AG04449 (cell line): ENCODE measurements at regions not wholly inside any gene's neighbourhood (a gene's known extent, or its start where the extent isn't known, plus 50 kb on each side); places are given as distances from the start of the nearest gene placed in this dataset.
"Not testable (repeated sequence)": the region's sequence is repeated elsewhere in the genome, so short reads cannot be mapped to it uniquely, and the experiment has no call there.

Source experiments
- CTCF ChIA-PET: fragments of 350-600 bp; formaldehyde crosslinking; extraction: SDS; loops from one replicate; lab custom pipeline; 2021; ENCODE audit warnings: antibody characterized with exemption; lab: Yijun Ruan, JAX
- POLR2A ChIA-PET: fragments of 400-600, 350-600 bp; formaldehyde crosslinking; extraction: SDS; loops from one replicate; lab custom pipeline; 2020; ENCODE audit warnings: antibody characterized with exemption, inconsistent platforms; lab: Yijun Ruan, JAX
- DNase-seq: peaks from one replicate; pipeline ENCODE4 v3.0.0-alpha.2; 2010; ENCODE audit warnings: low read depth, low spot score
- H3K4me3 ChIP-seq: 2 replicates; pipeline ENCODE4 v1.5.1; 2011; ENCODE audit warnings: low read depth, mild to moderate bottlenecking, control low read depth, low read length
- TF ChIP-seq, protein P1 (sequence below): IDR thresholded peaks from one replicate; pipeline ENCODE4 v1.5.1; 2011; ENCODE audit warnings: mild to moderate bottlenecking, moderate library complexity, low read length, control low read depth, inconsistent platforms; ENCODE audit not compliant: insufficient read depth; ENCODE audit errors: missing control alignments

DNA sequence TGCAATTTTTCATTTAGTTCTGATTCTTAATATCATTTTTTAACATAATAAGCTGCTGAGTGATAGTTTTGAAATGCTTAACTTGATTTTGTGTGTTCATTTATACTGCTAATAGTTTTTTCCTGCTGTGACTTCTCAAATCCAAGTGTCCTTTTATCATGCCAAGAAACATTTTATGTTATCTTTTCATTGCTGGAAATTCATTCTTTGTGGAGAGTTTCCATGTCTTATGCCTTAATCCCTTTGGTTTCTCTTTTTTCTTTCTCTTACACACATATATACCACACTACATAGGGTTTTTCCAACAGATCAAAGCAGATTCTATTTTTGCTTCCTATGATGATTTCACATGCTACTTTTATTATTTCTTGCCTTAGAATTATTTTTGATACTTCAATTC is 981.1 kb downstream of the SLC6A15 start:
- ChIA-PET CTCF (no interaction called here), POLR2A (no interaction called here)

DNA sequence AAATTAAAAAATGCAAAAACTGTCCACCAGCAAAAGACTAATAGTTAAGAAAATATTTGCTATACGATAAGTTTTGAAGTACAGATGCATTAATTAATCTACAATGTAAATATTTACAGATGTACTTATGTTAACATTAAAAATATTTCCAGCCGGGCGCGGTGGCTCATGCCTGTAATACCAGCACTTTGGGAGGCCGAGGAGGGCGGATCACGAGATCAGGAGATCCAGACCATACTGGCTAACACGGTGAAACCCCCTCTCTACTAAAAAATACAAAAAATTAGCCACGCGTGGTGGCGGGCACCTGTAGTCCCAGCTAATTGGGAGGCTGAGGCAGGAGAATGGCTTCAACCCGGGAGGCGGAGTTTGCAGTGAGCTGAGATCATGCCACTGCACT is 982.8 kb downstream of the SLC6A15 start:
- CTCF ChIA-PET, H3K4me3 ChIP-seq, DNase-seq, POLR2A ChIA-PET: not testable (repeated sequence)

More for the DNA sequence above, 981.1 kb downstream of the SLC6A15 start:
- TF ChIP-seq, protein P1, sequence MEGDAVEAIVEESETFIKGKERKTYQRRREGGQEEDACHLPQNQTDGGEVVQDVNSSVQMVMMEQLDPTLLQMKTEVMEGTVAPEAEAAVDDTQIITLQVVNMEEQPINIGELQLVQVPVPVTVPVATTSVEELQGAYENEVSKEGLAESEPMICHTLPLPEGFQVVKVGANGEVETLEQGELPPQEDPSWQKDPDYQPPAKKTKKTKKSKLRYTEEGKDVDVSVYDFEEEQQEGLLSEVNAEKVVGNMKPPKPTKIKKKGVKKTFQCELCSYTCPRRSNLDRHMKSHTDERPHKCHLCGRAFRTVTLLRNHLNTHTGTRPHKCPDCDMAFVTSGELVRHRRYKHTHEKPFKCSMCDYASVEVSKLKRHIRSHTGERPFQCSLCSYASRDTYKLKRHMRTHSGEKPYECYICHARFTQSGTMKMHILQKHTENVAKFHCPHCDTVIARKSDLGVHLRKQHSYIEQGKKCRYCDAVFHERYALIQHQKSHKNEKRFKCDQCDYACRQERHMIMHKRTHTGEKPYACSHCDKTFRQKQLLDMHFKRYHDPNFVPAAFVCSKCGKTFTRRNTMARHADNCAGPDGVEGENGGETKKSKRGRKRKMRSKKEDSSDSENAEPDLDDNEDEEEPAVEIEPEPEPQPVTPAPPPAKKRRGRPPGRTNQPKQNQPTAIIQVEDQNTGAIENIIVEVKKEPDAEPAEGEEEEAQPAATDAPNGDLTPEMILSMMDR: no peak
- DNase-seq: no peak
- H3K4me3 ChIP-seq: no peak overlapping the region

DNA sequence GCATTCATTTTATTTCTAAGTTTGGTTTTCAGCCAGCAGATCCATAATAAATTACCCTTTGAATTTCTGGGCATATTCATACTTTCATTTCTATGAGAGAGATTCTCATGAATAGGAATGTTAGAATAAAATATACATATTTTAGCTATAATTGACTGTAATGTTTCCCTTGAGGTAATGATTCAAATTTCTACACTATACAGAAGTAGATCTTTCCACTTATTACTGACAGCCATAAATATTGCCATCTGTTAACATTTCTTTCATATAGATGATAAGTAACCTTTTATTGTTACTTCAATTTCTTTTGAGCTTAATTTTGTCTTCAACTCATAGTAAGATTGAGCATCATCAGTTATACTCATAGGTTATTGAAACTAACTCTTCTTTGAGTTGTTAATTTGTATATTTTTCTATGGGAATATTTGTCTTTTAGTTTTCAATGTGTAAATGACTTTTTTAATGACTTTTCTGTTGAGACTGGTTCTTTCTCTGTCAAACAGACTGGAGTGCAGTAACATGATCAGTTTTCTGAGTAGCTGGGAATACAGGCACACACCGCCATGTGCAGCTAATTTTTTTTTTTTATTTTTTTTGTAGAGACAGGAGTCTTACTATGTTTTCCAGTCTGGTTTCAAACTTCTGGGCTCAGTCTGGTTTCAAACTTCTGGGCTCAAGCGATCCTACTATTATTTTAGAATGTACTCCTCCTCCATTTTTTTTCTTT is 991.6 kb downstream of the SLC6A15 start:
- ChIA-PET POLR2A (no interaction called here), CTCF (no interaction called here)
- DNase-seq: no peak
- TF ChIP-seq, protein P1: no peak
- no peak overlapping the region for H3K4me3 ChIP-seq

DNA sequence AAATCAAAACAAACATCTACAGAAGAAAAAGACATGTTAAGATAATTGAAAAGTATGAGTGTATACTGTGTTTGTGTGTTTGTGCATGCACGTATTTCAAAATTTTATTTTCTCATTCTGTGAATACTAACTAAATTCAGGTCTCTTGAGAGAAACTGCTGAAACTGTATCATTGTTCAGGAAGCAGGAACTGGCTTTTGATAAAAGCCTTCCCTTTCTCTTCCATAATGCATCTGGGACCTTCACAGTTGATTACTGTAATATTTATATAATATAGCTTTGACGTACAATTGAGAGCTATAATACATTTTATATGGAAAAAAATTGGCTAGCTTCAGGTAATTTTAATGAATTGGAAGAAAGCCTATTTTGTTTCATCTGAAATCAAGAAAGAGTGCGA is 993.5 kb downstream of the SLC6A15 start:
- no peak for DNase-seq
- ChIA-PET POLR2A (no interaction called here), CTCF (no interaction called here)
- no peak overlapping the region for H3K4me3 ChIP-seq
- TF ChIP-seq, protein P1: no peak

DNA sequence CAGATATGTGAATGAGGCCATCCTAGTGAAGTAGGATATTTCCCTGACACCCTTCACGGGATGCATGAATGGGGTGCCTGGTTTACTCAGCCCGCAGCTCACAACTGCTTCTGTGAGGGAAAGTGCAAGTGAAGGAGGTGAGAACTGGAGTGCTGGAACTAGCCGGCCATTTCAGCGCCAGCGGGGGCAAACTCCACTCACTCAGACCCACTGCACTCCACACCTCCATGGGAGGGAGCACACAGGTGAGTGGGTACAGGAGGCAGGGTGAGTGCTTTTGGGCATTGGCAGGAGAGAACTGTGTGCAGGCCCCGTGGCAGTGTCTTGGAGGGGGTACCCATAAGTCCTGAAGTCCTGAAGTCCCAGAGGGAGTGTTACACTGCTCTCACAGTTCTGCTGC is 1008.4 kb downstream of the SLC6A15 start:
- ChIA-PET CTCF (interaction anchor here (0.9 kb wide), 1 partner anchor 78 kb away, joined by 3 read pairs; no protein-coding TSS in a partner anchor), POLR2A (no interaction called here)
- H3K4me3 ChIP-seq: no peak overlapping the region
- DNase-seq: no peak
- TF ChIP-seq, protein P1: no peak

DNA sequence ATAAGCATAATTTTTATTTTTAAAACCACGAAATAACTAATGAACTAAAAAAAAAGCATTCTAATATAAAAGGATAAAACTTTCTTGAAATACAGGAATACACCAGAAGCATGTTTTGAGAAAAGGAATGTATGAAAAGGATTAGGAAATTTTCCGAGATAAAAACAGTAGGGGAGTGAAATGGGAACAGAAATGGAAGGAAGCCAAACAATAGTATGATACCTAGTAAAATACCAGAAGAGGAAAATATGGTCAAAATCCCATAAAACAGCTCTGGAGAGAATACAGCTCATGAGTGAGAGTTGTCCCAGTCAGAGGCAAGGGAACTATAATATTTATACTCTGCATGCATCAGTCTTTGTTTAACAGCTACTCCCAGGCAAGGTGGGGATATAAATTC is 1016.2 kb downstream of the SLC6A15 start:
- CTCF ChIA-PET: no interaction called here
- TF ChIP-seq, protein P1: no peak
- no peak for DNase-seq
- H3K4me3 ChIP-seq: no peak overlapping the region
- POLR2A ChIA-PET: no interaction called here

DNA sequence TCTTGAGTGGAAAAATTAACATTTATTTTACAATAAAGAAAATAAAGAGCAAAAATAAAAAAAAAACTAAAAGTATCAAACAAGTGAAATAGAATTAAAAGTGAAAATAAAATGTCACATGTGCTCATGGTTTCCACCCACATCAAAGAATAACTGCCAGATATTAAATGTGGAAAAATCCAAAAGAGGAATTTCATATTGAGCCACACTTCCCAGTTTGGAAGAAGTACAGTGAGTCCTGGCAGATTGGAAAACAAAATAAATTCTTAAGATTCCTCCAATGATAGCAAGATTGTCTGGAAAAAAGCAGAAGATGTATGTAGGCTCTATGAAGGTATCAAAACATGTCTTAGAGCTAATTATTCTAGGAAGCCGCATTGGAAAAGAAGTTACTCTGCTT is 1019.5 kb downstream of the SLC6A15 start:
- ChIA-PET POLR2A (no interaction called here), CTCF (interaction anchor here (0.7 kb wide), 1 partner anchor 1434 kb away, joined by 3 read pairs; no protein-coding TSS in a partner anchor)
- TF ChIP-seq, protein P1: no peak
- DNase-seq: no peak
- H3K4me3 ChIP-seq: no peak overlapping the region
